Suprapubic skin (tissue), 4 donors: ENCODE measurements at regions not wholly inside any gene's neighbourhood (a gene's known extent, or its start where the extent isn't known, plus 50 kb on each side); places are given as distances from the start of the nearest gene placed in this dataset.

Experiments used
- CTCF ChIP-seq, 2 donors: fragments of 200-600 bp in 1 of 2; fragments of 450-650 bp in 1 of 2; sonication (generic) in 1 of 2; IDR thresholded peaks; one replicate each; pipeline ENCODE4 v1.5.1; 2016 to 2019; ENCODE audit warnings: antibody characterized with exemption in 2 of 2, mild to moderate bottlenecking in 1 of 2, moderate library complexity in 1 of 2
- EP300 ChIP-seq: sonication (generic); formaldehyde crosslinking; IDR thresholded peaks from one replicate; pipeline ENCODE4 v1.6.1; 2017; ENCODE audit warnings: antibody characterized with exemption
- POLR2A ChIP-seq, 2 donors: fragments of 450-650 bp; IDR thresholded peaks; one replicate each; pipeline ENCODE4 v1.6.1; 2017; ENCODE audit warnings: antibody characterized with exemption in 2 of 2, mild to moderate bottlenecking in 2 of 2, moderate library complexity in 2 of 2
- POLR2AphosphoS5 ChIP-seq, 3 donors: sonication (generic); formaldehyde crosslinking; IDR thresholded peaks; one replicate each; pipeline ENCODE4 v1.6.1; 2017; ENCODE audit warnings: antibody characterized with exemption in 3 of 3

DNA sequence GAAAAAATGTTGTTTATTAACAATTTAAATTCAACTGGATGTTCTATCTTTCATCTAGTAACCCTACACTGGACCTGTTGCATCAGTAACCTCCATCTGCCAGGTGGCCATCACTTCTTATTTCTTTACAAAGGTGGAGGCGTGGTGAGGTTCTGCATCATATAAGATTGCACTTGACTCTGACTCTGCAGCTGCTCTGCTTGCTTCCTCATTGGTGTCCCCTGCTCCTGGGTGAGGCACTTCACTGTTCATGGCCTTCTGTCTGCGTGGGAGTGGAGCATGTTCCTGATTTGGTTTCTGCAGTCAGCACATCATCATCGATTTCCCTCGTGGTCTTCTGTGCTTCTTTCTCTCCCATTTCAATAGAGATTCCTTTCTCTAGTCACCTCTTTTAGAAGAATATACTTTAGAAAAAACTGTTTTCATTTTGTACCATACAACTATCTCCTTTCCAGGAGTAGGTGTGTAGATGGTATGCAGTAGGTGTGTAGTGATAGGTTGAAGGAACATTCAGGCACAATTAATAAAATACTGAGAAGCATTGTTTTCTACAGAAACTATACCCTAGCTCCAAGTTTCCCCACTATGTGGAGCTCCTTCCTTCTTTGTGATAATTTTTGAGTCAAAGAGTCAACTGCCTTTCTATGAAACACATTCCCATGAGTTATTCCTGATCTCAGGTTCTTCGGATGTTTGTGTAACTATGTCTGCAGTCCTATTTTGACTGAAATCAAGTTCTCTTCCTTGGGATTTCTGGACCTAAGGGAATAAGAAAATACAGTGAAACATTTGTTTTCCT, 231.7 kb upstream of the CNTNAP2 start:
- TF ChIP-seq CTCF (IDR thresholded peaks at IDR 0.05) (no peak), POLR2A (IDR thresholded peaks at IDR 0.05) (no peak), POLR2AphosphoS5 (IDR thresholded peaks at IDR 0.05) (no peak), EP300 (no peak)
